Epidermal melanocyte (primary cell): ENCODE measurements at regions not wholly inside any gene's neighbourhood (a gene's known extent, or its start where the extent isn't known, plus 50 kb on each side); places are given as distances from the start of the nearest gene placed in this dataset.
A peak's percentile ranks its signal among the peaks of the same experiment; 100 is the strongest.
"Not testable (repeated sequence)": the region's sequence is repeated elsewhere in the genome, so short reads cannot be mapped to it uniquely, and the experiment has no call there.

Source experiments
- DNase-seq: peaks from one replicate; pipeline ENCODE4 v3.0.0; 2011; ENCODE audit warnings: low spot score; ENCODE audit not compliant: insufficient read length

- DNase-seq: no peak
Measured at GRCh38 chr6:80435457-80435856, 329.0 kb downstream of the BCKDHB start.

DNA sequence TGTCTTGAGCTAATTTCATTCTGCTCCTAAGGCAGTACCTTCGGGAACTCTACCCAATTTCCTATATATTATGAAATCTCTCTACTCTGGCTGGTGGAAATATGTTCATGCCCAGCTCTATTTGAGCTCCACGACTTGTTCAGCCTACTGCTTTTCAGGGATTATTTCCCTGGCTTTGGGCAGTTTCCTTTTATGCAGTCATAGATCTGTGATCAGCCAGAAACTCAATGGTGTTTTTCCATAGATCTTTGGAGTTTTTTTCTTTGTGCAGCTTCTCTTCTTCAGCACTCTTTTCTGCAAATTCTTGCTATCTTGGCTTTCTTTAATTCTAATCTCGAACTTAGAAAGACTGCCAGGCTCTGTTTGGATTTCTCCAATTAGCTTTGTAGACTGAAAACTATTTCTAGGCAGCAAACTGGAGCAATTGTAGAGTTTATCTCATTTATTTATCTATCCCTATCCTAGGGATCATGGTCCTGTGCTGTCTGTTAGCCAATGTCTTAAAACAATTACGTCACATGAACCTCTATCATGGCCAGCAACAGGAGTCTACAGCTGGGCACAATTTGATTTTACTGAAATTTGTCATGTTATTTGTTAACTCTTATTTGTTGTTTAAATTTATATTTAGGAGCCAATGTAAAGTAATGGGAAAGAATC, 328.4 kb downstream of the BCKDHB start:
- no peak for DNase-seq

DNA sequence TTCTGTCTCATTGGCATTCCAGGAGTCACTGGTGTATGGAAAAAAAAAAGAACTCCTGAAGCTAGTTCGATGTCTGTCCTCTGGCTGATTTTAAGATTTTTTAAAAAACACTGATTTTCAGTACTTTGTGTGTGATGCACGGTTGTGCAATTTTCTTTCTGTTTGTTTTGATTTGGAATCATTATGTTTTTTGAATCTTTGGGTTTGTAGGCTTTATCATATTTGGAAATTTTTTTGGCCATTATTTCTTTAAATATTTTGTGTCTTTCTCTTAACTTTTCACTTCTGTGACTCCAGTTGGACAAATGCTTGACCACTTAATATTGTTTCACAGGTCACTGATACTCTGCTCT, 327.2 kb downstream of the BCKDHB start:
- no peak for DNase-seq

- DNase-seq: no peak
Measured at GRCh38 chr6:80433010-80433672, 326.7 kb downstream of the BCKDHB start.

GRCh38 chr6:80425089-80425823, 318.8 kb downstream of the BCKDHB start:
- peak; percentile 46 for DNase-seq

DNA sequence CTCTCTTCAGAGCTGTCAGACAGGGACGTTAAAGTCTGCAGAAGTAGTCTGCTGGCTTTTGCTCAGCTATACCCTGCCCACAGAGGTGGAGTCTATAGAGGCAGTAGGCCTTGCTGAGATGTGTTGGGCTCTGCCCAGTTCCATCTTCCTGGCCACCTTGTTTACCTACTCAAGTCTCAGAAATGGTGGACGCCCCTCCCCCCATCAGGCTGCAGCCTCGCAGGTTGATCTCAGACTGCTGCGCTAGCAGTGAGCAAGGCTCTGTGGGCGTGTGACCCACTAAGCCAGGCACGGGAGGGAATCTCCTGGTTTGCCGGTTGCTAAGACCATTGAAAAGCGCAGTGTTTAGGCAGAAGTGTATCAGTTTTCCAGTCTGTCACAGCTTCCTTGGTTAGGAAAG, 305.0 kb downstream of the BCKDHB start:
- no peak for DNase-seq

GRCh38 chr6:80407976-80408375, 301.5 kb downstream of the BCKDHB start:
- DNase-seq: not testable (repeated sequence)

- DNase-seq: no peak
Measured at GRCh38 chr6:80404889-80405288, 298.4 kb downstream of the BCKDHB start.

DNA sequence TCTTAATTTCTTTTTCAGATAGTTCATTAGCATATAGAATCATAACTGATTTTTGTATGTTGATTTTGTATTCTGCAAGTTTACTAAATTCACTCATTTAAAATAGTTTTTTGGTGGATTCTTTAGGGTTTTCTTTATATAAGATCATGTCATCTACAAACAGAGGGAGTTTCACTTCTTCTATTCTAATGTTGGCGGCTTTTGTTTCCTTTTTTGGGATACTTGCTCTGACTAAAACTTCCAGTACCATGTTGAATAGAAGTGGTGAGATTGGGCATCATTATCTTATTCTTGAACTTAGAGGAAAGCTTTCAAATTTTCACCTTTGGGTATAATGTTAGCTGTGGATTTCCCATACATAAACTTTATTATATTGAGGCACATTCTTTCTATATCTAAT, 296.9 kb downstream of the BCKDHB start:
- DNase-seq: no peak

- no peak for DNase-seq
Measured at GRCh38 chr6:80402266-80402665, 295.8 kb downstream of the BCKDHB start.
